Trophoblast cell (in vitro differentiated cells and primary cell): ENCODE measurements at regions not wholly inside any gene's neighbourhood (a gene's known extent, or its start where the extent isn't known, plus 50 kb on each side); places are given as distances from the start of the nearest gene placed in this dataset.

Experiments
- DNase-seq, 2 donors: peaks; one replicate each; pipeline ENCODE4 v3.0.0-alpha.2; 2016
- H2AFZ ChIP-seq: 2 replicates; pipeline ENCODE4 v1.6.1; 2013; ENCODE audit warnings: low read length, moderate library complexity, mild to moderate bottlenecking; ENCODE audit not compliant: insufficient read depth, poor library complexity
- H2AK5ac ChIP-seq: 2 replicates; pipeline ENCODE4 v1.6.1; 2013; ENCODE audit warnings: mild to moderate bottlenecking, low read length
- H2BK120ac ChIP-seq: 2 replicates; pipeline ENCODE4 v1.6.1; 2013; ENCODE audit warnings: low read length, mild to moderate bottlenecking, moderate library complexity; ENCODE audit not compliant: insufficient read depth, poor library complexity
- H2BK12ac ChIP-seq: 2 replicates; pipeline ENCODE4 v1.6.1; 2013; ENCODE audit warnings: mild to moderate bottlenecking, low read length, moderate library complexity
- H2BK5ac ChIP-seq: 2 replicates; pipeline ENCODE4 v1.6.1; 2013; ENCODE audit warnings: low read length, low read depth, moderate library complexity, mild to moderate bottlenecking; ENCODE audit not compliant: poor library complexity
- H3K14ac ChIP-seq: 2 replicates; pipeline ENCODE4 v1.6.1; 2013; ENCODE audit warnings: mild to moderate bottlenecking, low read length
- H3K18ac ChIP-seq: 2 replicates; pipeline ENCODE4 v1.6.1; 2013; ENCODE audit warnings: mild to moderate bottlenecking, low read length
- H3K23ac ChIP-seq: 2 replicates; pipeline ENCODE4 v1.6.1; 2013; ENCODE audit warnings: low read length
- H3K27ac ChIP-seq: 2 replicates; pipeline ENCODE4 v1.5.1; 2013; ENCODE audit warnings: low read depth, mild to moderate bottlenecking, inconsistent platforms, low read length, moderate library complexity
- H3K27me3 ChIP-seq: 2 replicates; pipeline ENCODE4 v1.6.1; 2013; ENCODE audit warnings: inconsistent platforms, mild to moderate bottlenecking, low read length, moderate library complexity; ENCODE audit not compliant: insufficient read depth
- H3K36me3 ChIP-seq, 2 experiments: 1 replicate in 1 of 2; 2 replicates in 1 of 2; pipeline ENCODE4 v1.6.1; 2013; ENCODE audit warnings: low read length in 2 of 2, mild to moderate bottlenecking in 2 of 2, moderate library complexity in 1 of 2; ENCODE audit not compliant: insufficient read depth in 2 of 2, control insufficient read depth in 1 of 2
- H3K4ac ChIP-seq: 2 replicates; pipeline ENCODE4 v1.6.1; 2013; ENCODE audit warnings: low read depth, mild to moderate bottlenecking, low read length, moderate library complexity
- H3K4me1 ChIP-seq, 2 experiments: 1 replicate in 1 of 2; 2 replicates in 1 of 2; pipeline ENCODE4 v1.6.1; 2013; ENCODE audit warnings: low read length in 2 of 2, mild to moderate bottlenecking in 2 of 2, moderate library complexity in 1 of 2; ENCODE audit not compliant: insufficient read depth in 2 of 2, control insufficient read depth in 1 of 2
- H3K4me2 ChIP-seq: 2 replicates; pipeline ENCODE4 v1.6.1; 2013; ENCODE audit warnings: inconsistent platforms, mild to moderate bottlenecking, low read length, moderate library complexity
- H3K4me3 ChIP-seq: 2 replicates; pipeline ENCODE4 v1.5.1; 2013; ENCODE audit warnings: mild to moderate bottlenecking, low read depth, low read length, inconsistent platforms
- H3K79me1 ChIP-seq: one replicate; pipeline ENCODE4 v1.6.1; 2013; ENCODE audit warnings: low read length
- H3K79me2 ChIP-seq: 2 replicates; pipeline ENCODE4 v1.6.1; 2013; ENCODE audit warnings: low read length, mild to moderate bottlenecking; ENCODE audit not compliant: control insufficient read depth, insufficient read depth, poor library complexity
- H3K9ac ChIP-seq: 2 replicates; pipeline ENCODE4 v1.6.1; 2013; ENCODE audit warnings: mild to moderate bottlenecking, low read length
- H3K9me3 ChIP-seq: 2 replicates; pipeline ENCODE4 v1.6.1; 2013; ENCODE audit warnings: low read depth, mild to moderate bottlenecking, control low read depth, inconsistent platforms, low read length; ENCODE audit not compliant: insufficient read depth
- H4K12ac ChIP-seq: 2 replicates; pipeline ENCODE4 v1.6.1; 2013; ENCODE audit warnings: low read depth, mild to moderate bottlenecking, low read length, moderate library complexity
- H4K8ac ChIP-seq: 2 replicates; pipeline ENCODE4 v1.6.1; 2013; ENCODE audit warnings: low read depth, mild to moderate bottlenecking, low read length, moderate library complexity
- H4K91ac ChIP-seq: one replicate; pipeline ENCODE4 v1.6.1; 2013; ENCODE audit warnings: low read depth, mild to moderate bottlenecking, low read length, moderate library complexity
- WGBS: extraction: QIAGEN DNeasy Blood & Tissue Kit; methylation state at CpG from one replicate; pipeline ENCODE4 v1.1.7; 2013; ENCODE audit warnings: missing lambda C conversion rate; ENCODE audit not compliant: insufficient read length, insufficient coverage; ENCODE audit errors: extremely low coverage; 5-methylcytosine and 5-hydroxymethylcytosine counted together

DNA sequence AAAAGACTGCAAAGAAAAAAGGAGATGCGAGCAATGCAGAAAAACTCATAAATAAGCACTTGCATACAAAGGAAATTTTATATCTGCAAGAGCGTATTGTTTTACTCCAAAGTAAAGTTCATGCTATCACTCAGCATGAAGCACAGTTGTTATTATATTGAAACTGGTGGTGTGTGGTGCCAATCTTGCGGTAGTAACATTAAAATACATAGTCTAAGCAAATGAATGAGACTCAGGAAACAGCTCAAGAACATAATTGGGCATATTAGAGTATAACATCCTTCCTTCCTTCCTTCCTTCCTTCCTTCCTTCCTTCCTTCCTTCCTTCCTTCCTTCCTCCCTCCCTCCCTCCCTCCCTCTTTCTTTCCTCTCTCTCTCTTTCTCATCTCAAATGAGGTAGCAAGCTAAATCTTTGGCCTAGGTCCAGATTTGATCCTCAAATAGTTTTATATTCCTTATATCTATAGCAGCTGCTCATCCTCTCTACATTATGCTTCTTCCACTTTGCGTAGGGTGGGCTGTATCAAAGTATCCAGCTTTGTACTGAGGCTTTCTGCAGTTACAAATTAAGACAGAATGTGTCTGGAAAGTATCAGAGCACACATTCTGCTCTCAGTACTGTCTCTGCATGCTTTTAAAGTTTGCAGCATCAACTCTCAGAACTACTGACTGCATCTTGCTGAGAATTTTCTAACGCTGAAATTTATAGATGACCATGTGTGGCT, 718.3 kb downstream of the RERGL start:
- no peak overlapping the region for H2AK5ac ChIP-seq
- no peak overlapping the region for H3K4me2 ChIP-seq
- no peak overlapping the region for H3K4me3 ChIP-seq
- no peaks in the 10 kb centered on the region for H3K4me1 ChIP-seq
- no peak overlapping the region for H2BK120ac ChIP-seq
- no peak for DNase-seq
- no peak overlapping the region for H2AFZ ChIP-seq
- no peak overlapping the region for H3K9ac ChIP-seq
- no peak overlapping the region for H3K23ac ChIP-seq
- H3K79me1 ChIP-seq, result no peaks in the 10 kb centered on the region
- H3K36me3 ChIP-seq, result no peaks in the 10 kb centered on the region
- H4K91ac ChIP-seq, result no peak overlapping the region
- H3K4ac ChIP-seq, result no peak overlapping the region
- no peaks in the 10 kb centered on the region for H3K27me3 ChIP-seq
- no CpG with 5 or more reads among the region's 5 CpGs for WGBS
- no peak overlapping the region for H2BK12ac ChIP-seq
- H3K14ac ChIP-seq, result no peak overlapping the region
- no peak overlapping the region for H4K12ac ChIP-seq
- no peak overlapping the region for H3K27ac ChIP-seq
- no peak overlapping the region for H2BK5ac ChIP-seq
- no peak overlapping the region for H3K18ac ChIP-seq
- no peaks in the 10 kb centered on the region for H3K79me2 ChIP-seq
- H4K8ac ChIP-seq, result no peak overlapping the region
- H3K9me3 ChIP-seq, result no peaks in the 10 kb centered on the region

DNA sequence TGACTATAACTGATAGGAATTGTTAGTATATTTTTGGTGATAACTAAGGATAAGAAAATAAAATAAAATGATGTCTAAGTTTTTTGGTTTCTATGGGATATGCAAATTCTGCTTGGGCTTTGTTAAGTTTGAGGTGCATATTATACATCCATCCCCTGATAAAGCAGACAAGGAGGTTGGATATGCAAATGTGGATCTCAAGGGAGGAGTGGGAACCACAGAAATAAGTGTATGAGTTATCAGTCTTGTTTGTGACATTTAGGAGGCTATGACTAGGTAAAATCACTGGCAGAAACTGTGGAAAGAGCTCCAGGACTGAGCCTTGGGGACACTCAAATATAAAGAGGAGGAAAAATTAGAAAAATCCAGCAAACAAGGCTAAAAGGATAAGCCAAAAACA, 719.4 kb downstream of the RERGL start:
- no peak overlapping the region for H4K12ac ChIP-seq
- no peaks in the 10 kb centered on the region for H3K79me2 ChIP-seq
- H3K4me2 ChIP-seq, result no peak overlapping the region
- no peak overlapping the region for H3K4me3 ChIP-seq
- no peak overlapping the region for H2AFZ ChIP-seq
- H3K27me3 ChIP-seq, result no peaks in the 10 kb centered on the region
- no peaks in the 10 kb centered on the region for H3K9me3 ChIP-seq
- no peak overlapping the region for H2AK5ac ChIP-seq
- H4K8ac ChIP-seq, result no peak overlapping the region
- no peaks in the 10 kb centered on the region for H3K79me1 ChIP-seq
- H3K18ac ChIP-seq, result no peak overlapping the region
- H3K4ac ChIP-seq, result no peak overlapping the region
- H3K9ac ChIP-seq, result no peak overlapping the region
- no peaks in the 10 kb centered on the region for H3K4me1 ChIP-seq
- no peak overlapping the region for H2BK12ac ChIP-seq
- H2BK120ac ChIP-seq, result no peak overlapping the region
- H2BK5ac ChIP-seq, result no peak overlapping the region
- no peaks in the 10 kb centered on the region for H3K36me3 ChIP-seq
- H3K23ac ChIP-seq, result no peak overlapping the region
- no peak overlapping the region for H4K91ac ChIP-seq
- DNase-seq, result no peak
- H3K27ac ChIP-seq, result no peak overlapping the region
- H3K14ac ChIP-seq, result no peak overlapping the region

DNA sequence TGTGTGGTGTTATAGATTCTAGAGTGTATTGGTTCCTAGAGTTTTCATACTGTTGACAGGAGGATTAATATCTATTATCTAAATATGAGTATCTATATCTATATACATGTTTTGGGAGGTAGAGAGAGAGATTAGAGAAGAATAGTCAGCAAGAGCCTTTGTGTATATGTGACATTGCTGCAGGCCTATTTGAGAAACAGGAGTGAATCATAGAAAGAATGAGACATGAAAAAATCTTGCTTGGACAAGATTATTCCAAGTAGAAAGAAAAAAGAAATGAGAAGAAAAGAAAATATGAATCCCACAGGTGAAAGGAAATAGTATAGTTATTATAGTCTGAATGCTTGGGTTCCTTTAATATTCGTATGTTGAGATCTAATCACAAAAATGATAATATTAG, 720.4 kb downstream of the RERGL start:
- Histone ChIP-seq H3K14ac (no peak overlapping the region), H3K4me3 (no peak overlapping the region), H3K18ac (no peak overlapping the region), H2BK12ac (no peak overlapping the region), H3K27ac (no peak overlapping the region), H2AFZ (no peak overlapping the region), H2BK120ac (no peak overlapping the region), H3K9ac (no peak overlapping the region), H3K4ac (no peak overlapping the region), H3K36me3 (no peaks in the 10 kb centered on the region), H3K23ac (no peak overlapping the region), H4K91ac (no peak overlapping the region), H3K79me1 (no peaks in the 10 kb centered on the region), H2BK5ac (no peak overlapping the region), H3K79me2 (no peaks in the 10 kb centered on the region), H3K4me1 (no peaks in the 10 kb centered on the region), H3K9me3 (no peaks in the 10 kb centered on the region), H3K27me3 (no peaks in the 10 kb centered on the region), H2AK5ac (no peak overlapping the region), H3K4me2 (no peak overlapping the region), H4K8ac (no peak overlapping the region), H4K12ac (no peak overlapping the region)
- no CpG with 5 or more reads among the region's 1 CpG for WGBS
- DNase-seq, result peak in 1 of 2 donors; percentile 59

DNA sequence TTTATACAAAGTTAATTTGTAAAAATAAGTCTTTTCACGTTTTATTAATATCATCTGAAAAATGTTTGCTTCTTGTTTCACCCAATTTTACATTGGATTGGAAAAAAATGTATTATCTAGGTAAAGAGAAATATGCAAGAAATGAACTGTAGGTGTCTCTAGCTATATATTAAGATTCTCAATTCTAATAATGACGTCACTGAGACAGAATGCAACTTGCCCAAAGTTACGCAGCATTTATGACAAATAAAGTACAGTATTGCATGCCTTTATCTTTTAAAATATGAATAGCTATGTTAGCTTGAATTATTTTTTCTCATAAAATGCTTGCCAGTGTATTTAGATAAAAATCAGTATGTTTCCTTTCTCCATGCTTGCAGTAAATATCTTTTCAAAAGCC, 728.8 kb downstream of the RERGL start:
- H3K4me1 ChIP-seq, result no peaks in the 10 kb centered on the region
- no peaks in the 10 kb centered on the region for H3K79me2 ChIP-seq

More for the DNA sequence above, 728.8 kb downstream of the RERGL start:
- H4K91ac ChIP-seq, result no peak overlapping the region
- H4K12ac ChIP-seq, result no peak overlapping the region
- DNase-seq, result peak in 1 of 2 donors; percentile 43
- no peak overlapping the region for H4K8ac ChIP-seq
- no peak overlapping the region for H3K4me3 ChIP-seq
- H3K27ac ChIP-seq, result no peak overlapping the region
- H2AFZ ChIP-seq, result no peak overlapping the region
- H3K36me3 ChIP-seq, result no peaks in the 10 kb centered on the region
- H3K14ac ChIP-seq, result no peak overlapping the region
- H2BK12ac ChIP-seq, result no peak overlapping the region
- H3K79me1 ChIP-seq, result no peaks in the 10 kb centered on the region
- WGBS, result no CpG with 5 or more reads among the region's 3 CpGs
- H3K18ac ChIP-seq, result no peak overlapping the region
- no peak overlapping the region for H2BK5ac ChIP-seq
- H3K4me2 ChIP-seq, result no peak overlapping the region
- H3K9me3 ChIP-seq, result no peaks in the 10 kb centered on the region
- no peak overlapping the region for H3K23ac ChIP-seq
- no peaks in the 10 kb centered on the region for H3K27me3 ChIP-seq
- no peak overlapping the region for H3K4ac ChIP-seq
- no peak overlapping the region for H2AK5ac ChIP-seq
- H2BK120ac ChIP-seq, result no peak overlapping the region
- H3K9ac ChIP-seq, result no peak overlapping the region
